Tibial nerve (tissue), 4 donors: ENCODE measurements at regions not wholly inside any gene's neighbourhood (a gene's known extent, or its start where the extent isn't known, plus 50 kb on each side); places are given as distances from the start of the nearest gene placed in this dataset.

Experiments used
- EP300 ChIP-seq, 2 donors: sonication (generic); formaldehyde crosslinking; IDR thresholded peaks; one replicate each; pipeline ENCODE4 v1.6.1; 2017; ENCODE audit warnings: antibody characterized with exemption in 2 of 2, mild to moderate bottlenecking in 1 of 2
- TF ChIP-seq, protein P1 (sequence below), 5 experiments: fragments of 200-600 bp in 3 of 5; fragments of 450-650 bp in 2 of 5; sonication (generic) in 3 of 5; IDR thresholded peaks; one replicate each; pipeline ENCODE4 v1.5.1; 2016 to 2019; ENCODE audit warnings: antibody characterized with exemption in 5 of 5, mild to moderate bottlenecking in 3 of 5, moderate library complexity in 2 of 5

DNA sequence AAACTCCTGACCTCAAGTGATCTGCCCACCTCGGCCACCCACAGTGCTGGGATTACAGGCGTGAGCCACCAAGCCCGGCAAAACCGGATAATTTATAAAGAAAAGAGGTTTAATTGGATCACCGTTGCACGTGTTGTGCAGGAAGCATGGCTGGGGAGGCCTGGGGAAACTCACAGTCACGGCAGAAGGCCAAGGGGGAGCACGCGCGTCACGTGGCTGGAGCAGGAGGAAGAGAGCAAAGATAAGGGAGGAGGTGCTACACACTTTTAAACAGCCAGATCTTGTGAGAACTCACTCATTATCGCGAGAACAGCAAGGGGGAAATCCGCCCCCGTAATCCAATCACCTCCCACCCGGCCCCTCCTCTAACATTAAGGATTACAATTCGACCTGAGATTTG, 177.9 kb upstream of the TENM3 start:
- TF ChIP-seq, protein P1, sequence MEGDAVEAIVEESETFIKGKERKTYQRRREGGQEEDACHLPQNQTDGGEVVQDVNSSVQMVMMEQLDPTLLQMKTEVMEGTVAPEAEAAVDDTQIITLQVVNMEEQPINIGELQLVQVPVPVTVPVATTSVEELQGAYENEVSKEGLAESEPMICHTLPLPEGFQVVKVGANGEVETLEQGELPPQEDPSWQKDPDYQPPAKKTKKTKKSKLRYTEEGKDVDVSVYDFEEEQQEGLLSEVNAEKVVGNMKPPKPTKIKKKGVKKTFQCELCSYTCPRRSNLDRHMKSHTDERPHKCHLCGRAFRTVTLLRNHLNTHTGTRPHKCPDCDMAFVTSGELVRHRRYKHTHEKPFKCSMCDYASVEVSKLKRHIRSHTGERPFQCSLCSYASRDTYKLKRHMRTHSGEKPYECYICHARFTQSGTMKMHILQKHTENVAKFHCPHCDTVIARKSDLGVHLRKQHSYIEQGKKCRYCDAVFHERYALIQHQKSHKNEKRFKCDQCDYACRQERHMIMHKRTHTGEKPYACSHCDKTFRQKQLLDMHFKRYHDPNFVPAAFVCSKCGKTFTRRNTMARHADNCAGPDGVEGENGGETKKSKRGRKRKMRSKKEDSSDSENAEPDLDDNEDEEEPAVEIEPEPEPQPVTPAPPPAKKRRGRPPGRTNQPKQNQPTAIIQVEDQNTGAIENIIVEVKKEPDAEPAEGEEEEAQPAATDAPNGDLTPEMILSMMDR (IDR thresholded peaks at IDR 0.05) = no peak
- TF ChIP-seq EP300 (IDR thresholded peaks at IDR 0.05) = no peak
